ENCODE measurements at regions not wholly inside any gene's neighbourhood (a gene's known extent, or its start where the extent isn't known, plus 50 kb on each side); places are given as distances from the start of the nearest gene placed in this dataset.
A peak's percentile ranks its signal among the peaks of the same experiment; 100 is the strongest.

DNA sequence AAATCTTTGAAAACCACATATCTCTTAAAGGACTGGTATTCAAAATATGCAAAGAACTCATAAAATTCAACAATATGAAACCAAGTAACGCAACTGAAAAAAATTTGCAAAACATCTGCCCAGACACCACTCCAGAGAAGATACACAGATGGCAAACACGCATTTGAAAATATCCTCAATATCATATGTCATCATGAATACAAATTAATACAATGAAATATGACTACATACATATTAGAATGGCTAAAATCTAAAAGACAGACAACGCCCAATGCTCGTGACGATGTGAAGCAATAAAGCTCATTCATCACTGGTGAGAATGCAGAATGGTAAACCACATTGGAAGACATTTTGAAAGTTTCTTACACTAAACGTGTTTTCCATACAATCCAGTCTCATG, 770.1 kb upstream of the CELF2 start:
- H3K36me3 ChIP-seq (replicated peaks in 1 of 2; ENCODE audit: control insufficient read depth in 2 of 2, insufficient read depth in 2 of 2, low read length in 2 of 2), result no peaks in the 10 kb centered on the region
- H2BK5ac ChIP-seq (ENCODE audit: low read length), result no peak overlapping the region
- no peak overlapping the region for H3K27ac ChIP-seq (replicated peaks; ENCODE audit: low read length)
- H3K4ac ChIP-seq (ENCODE audit: low read length), result no peak overlapping the region
- H2BK120ac ChIP-seq (ENCODE audit: low read depth, low read length), result no peak overlapping the region
- no peak overlapping the region for H3K23ac ChIP-seq (ENCODE audit: low read depth, low read length, poor library complexity)
- no peak overlapping the region for H2BK15ac ChIP-seq (ENCODE audit: low read length)
- no peaks in the 10 kb centered on the region for H3K79me1 ChIP-seq (ENCODE audit: low read depth, low read length)
- no peak overlapping the region for H4K91ac ChIP-seq (ENCODE audit: low read depth, low read length, poor library complexity)
- H2BK12ac ChIP-seq (ENCODE audit: low read length), result no peak overlapping the region
- H3K18ac ChIP-seq (ENCODE audit: low read length), result no peak overlapping the region
- H3K4me2 ChIP-seq (ENCODE audit: insufficient read depth, low read length, poor library complexity, severe bottlenecking), result no peak overlapping the region
- WGBS, 2 donors (ENCODE audit: extremely low coverage in 2 of 2, insufficient read length in 2 of 2, insufficient replicate concordance in 1 of 2), result no CpG with 5 or more reads among the region's 6 CpGs
- H2AFZ ChIP-seq (ENCODE audit: low read length), result no peak overlapping the region
- H3K9ac ChIP-seq (ENCODE audit: low read depth, low read length, poor library complexity), result no peak overlapping the region
- no peaks in the 10 kb centered on the region for H3K27me3 ChIP-seq (ENCODE audit: control insufficient read depth in 3 of 3, insufficient read depth in 3 of 3, low read depth in 1 of 3, low read length in 3 of 3)
- H2AK5ac ChIP-seq (ENCODE audit: low read depth, low read length), result no peak overlapping the region
- H3K4me1 ChIP-seq (ENCODE audit: control insufficient read depth in 2 of 2, insufficient read depth in 1 of 2, low read depth in 1 of 2, low read length in 2 of 2), result no peaks in the 10 kb centered on the region
- DNase-seq (ENCODE audit: low spot score), result no peak
- no peak overlapping the region for H4K8ac ChIP-seq (ENCODE audit: low read depth, low read length)
- no peak overlapping the region for H3K14ac ChIP-seq (ENCODE audit: low read length)
- H3K9me3 ChIP-seq (replicated peaks in 1 of 2; ENCODE audit: control insufficient read depth in 2 of 2, insufficient read depth in 1 of 2, low read depth in 1 of 2, low read length in 2 of 2), result no peaks in the 10 kb centered on the region
- no peak overlapping the region for H3K4me3 ChIP-seq (ENCODE audit: low read length in 2 of 2)

DNA sequence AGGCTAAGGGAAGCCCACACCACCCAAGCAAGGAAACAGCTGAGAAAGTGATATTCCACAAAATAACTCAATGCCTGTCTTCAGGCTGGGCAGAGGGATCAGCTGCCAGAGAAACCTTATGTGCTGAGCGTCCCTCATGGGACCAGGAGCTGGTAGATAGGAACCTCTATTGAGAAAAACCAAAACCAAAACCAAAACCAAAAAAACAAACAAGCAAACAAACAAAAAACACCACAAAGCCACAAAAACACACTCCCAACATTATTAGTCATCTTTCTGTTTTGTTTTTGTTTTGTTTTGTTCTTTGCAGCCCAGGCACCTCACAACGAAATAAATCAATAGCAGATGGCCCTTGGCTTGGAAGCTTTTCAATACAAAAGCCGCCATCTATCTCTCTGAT, 760.8 kb upstream of the CELF2 start:
- Histone ChIP-seq H2BK120ac (ENCODE audit: low read depth, low read length) (no peak overlapping the region), H4K91ac (ENCODE audit: low read depth, low read length, poor library complexity) (no peak overlapping the region), H2BK12ac (ENCODE audit: low read length) (no peak overlapping the region), H3K79me1 (ENCODE audit: low read depth, low read length) (no peaks in the 10 kb centered on the region), H3K9me3 (replicated peaks in 1 of 2; ENCODE audit: control insufficient read depth in 2 of 2, insufficient read depth in 1 of 2, low read depth in 1 of 2, low read length in 2 of 2) (peaks cover 0 to 4% of the 10 kb centered on the region in 2 donors), H3K4ac (ENCODE audit: low read length) (no peak overlapping the region), H2AK5ac (ENCODE audit: low read depth, low read length) (no peak overlapping the region), H2BK5ac (ENCODE audit: low read length) (no peak overlapping the region), H3K36me3 (replicated peaks in 1 of 2; ENCODE audit: control insufficient read depth in 2 of 2, insufficient read depth in 2 of 2, low read length in 2 of 2) (no peaks in the 10 kb centered on the region), H3K4me2 (ENCODE audit: insufficient read depth, low read length, poor library complexity, severe bottlenecking) (no peak overlapping the region), H2BK15ac (ENCODE audit: low read length) (no peak overlapping the region), H4K8ac (ENCODE audit: low read depth, low read length) (no peak overlapping the region), H3K4me3 (ENCODE audit: low read length in 2 of 2) (no peak overlapping the region), H3K27me3 (ENCODE audit: control insufficient read depth in 3 of 3, insufficient read depth in 3 of 3, low read depth in 1 of 3, low read length in 3 of 3) (no peaks in the 10 kb centered on the region), H3K14ac (ENCODE audit: low read length) (no peak overlapping the region), H2AFZ (ENCODE audit: low read length) (peak overlapping the region; percentile 26), H3K4me1 (ENCODE audit: control insufficient read depth in 2 of 2, insufficient read depth in 1 of 2, low read depth in 1 of 2, low read length in 2 of 2) (no peaks in the 10 kb centered on the region), H3K27ac (replicated peaks; ENCODE audit: low read length) (no peak overlapping the region), H3K23ac (ENCODE audit: low read depth, low read length, poor library complexity) (no peak overlapping the region), H3K9ac (ENCODE audit: low read depth, low read length, poor library complexity) (no peak overlapping the region), H3K18ac (ENCODE audit: low read length) (no peak overlapping the region)
- DNase-seq (ENCODE audit: low spot score), result no peak
- WGBS, 2 donors (ENCODE audit: extremely low coverage in 2 of 2, insufficient read length in 2 of 2, insufficient replicate concordance in 1 of 2), result no CpG with 5 or more reads among the region's 3 CpGs

DNA sequence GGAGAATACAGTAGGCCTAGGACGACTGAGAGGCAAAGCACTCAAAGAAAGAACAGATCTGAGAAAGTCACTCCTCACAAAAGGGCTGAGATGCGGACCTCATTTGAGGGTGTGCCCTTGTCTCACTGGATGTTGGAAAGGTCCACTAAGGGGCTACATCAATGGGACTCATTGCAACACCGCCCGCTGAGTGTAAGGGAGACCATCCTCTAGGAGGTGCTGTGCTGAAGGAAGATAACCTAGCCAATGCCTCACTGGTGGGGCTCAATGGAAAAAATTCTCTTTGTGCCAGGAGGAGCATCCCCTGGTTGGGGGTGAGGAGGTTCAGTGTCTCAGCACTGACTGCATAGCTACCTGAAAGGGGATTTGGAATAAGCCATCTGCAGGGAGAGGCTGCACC, 758.7 kb upstream of the CELF2 start:
- Histone ChIP-seq H2BK12ac (ENCODE audit: low read length) (no peak overlapping the region), H3K23ac (ENCODE audit: low read depth, low read length, poor library complexity) (no peak overlapping the region), H2BK5ac (ENCODE audit: low read length) (no peak overlapping the region), H4K8ac (ENCODE audit: low read depth, low read length) (no peak overlapping the region), H3K14ac (ENCODE audit: low read length) (no peak overlapping the region), H3K4me1 (ENCODE audit: control insufficient read depth in 2 of 2, insufficient read depth in 1 of 2, low read depth in 1 of 2, low read length in 2 of 2) (no peaks in the 10 kb centered on the region), H3K18ac (ENCODE audit: low read length) (no peak overlapping the region), H2BK120ac (ENCODE audit: low read depth, low read length) (no peak overlapping the region), H3K79me1 (ENCODE audit: low read depth, low read length) (no peaks in the 10 kb centered on the region), H3K36me3 (replicated peaks in 1 of 2; ENCODE audit: control insufficient read depth in 2 of 2, insufficient read depth in 2 of 2, low read length in 2 of 2) (no peaks in the 10 kb centered on the region), H3K27me3 (ENCODE audit: control insufficient read depth in 3 of 3, insufficient read depth in 3 of 3, low read depth in 1 of 3, low read length in 3 of 3) (no peaks in the 10 kb centered on the region), H3K9ac (ENCODE audit: low read depth, low read length, poor library complexity) (no peak overlapping the region), H4K91ac (ENCODE audit: low read depth, low read length, poor library complexity) (no peak overlapping the region), H2AFZ (ENCODE audit: low read length) (no peak overlapping the region), H2AK5ac (ENCODE audit: low read depth, low read length) (no peak overlapping the region), H3K4me3 (ENCODE audit: low read length in 2 of 2) (no peak overlapping the region), H2BK15ac (ENCODE audit: low read length) (no peak overlapping the region), H3K27ac (replicated peaks; ENCODE audit: low read length) (no peak overlapping the region), H3K4me2 (ENCODE audit: insufficient read depth, low read length, poor library complexity, severe bottlenecking) (no peak overlapping the region), H3K9me3 (replicated peaks in 1 of 2; ENCODE audit: control insufficient read depth in 2 of 2, insufficient read depth in 1 of 2, low read depth in 1 of 2, low read length in 2 of 2) (peaks cover 0 to 4% of the 10 kb centered on the region in 2 donors), H3K4ac (ENCODE audit: low read length) (no peak overlapping the region)
- no peak for DNase-seq (ENCODE audit: low spot score)
- no CpG with 5 or more reads among the region's 4 CpGs for WGBS, 2 donors (ENCODE audit: extremely low coverage in 2 of 2, insufficient read length in 2 of 2, insufficient replicate concordance in 1 of 2)

DNA sequence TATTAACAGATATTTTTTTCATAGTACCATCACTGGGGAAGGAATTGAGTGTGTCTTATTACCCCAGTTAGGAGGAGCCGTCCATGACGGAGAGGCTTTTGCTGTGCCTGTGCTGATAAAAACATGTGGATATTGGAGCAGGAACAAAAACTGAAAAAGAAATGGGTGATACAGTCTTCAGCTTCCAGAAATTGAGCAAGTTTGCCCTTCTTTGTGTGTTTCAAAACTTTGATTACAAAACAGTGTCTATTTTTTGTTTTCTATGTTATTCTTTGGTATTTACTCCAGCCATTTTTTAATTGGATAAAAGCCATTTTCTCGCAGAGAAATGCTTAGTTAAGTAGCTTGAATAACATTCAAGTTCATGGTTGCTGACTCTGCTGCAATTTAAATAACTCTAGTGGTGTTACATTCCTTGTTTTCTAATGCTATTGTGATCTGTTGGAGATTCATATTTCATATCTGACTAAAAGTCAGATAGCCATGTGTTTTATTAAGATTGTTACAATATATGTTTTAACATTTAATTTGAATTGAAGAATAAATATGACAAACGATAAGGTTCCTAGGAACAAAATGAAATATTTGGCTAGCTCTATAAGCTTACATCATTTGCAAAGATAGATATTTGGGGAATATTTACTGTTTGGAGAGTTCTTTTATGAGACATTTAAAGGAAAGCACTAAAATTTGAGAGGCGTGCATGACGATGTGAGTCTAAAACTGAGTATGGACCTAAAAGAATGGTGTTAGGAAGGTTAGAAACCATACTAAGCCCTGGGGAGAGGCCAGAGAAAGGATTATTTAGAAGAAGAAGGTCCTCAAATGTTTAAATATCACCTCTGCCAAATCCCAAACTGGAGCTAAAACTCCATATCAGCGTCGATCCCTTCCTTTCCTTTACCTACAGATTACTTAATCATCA, 747.3 kb upstream of the CELF2 start:
- DNase-seq (ENCODE audit: low spot score), result no peak
- no peak overlapping the region for H3K4ac ChIP-seq (ENCODE audit: low read length)
- H3K27ac ChIP-seq (replicated peaks; ENCODE audit: low read length), result no peak overlapping the region
- H3K4me1 ChIP-seq (ENCODE audit: control insufficient read depth in 2 of 2, insufficient read depth in 1 of 2, low read depth in 1 of 2, low read length in 2 of 2), result no peaks in the 10 kb centered on the region
- no peak overlapping the region for H2AK5ac ChIP-seq (ENCODE audit: low read depth, low read length)
- H2BK120ac ChIP-seq (ENCODE audit: low read depth, low read length), result no peak overlapping the region
- H2BK12ac ChIP-seq (ENCODE audit: low read length), result no peak overlapping the region
- no peak overlapping the region for H3K4me2 ChIP-seq (ENCODE audit: insufficient read depth, low read length, poor library complexity, severe bottlenecking)
- no peaks in the 10 kb centered on the region for H3K36me3 ChIP-seq (replicated peaks in 1 of 2; ENCODE audit: control insufficient read depth in 2 of 2, insufficient read depth in 2 of 2, low read length in 2 of 2)
- WGBS, 2 donors (ENCODE audit: extremely low coverage in 2 of 2, insufficient read length in 2 of 2, insufficient replicate concordance in 1 of 2), result no CpG with 5 or more reads among the region's 8 CpGs
- no peak overlapping the region for H2BK15ac ChIP-seq (ENCODE audit: low read length)
- H3K23ac ChIP-seq (ENCODE audit: low read depth, low read length, poor library complexity), result no peak overlapping the region
- H3K9ac ChIP-seq (ENCODE audit: low read depth, low read length, poor library complexity), result no peak overlapping the region
- no peak overlapping the region for H2AFZ ChIP-seq (ENCODE audit: low read length)
- H2BK5ac ChIP-seq (ENCODE audit: low read length), result no peak overlapping the region
- peaks cover 0 to 2% of the 10 kb centered on the region in 2 donors for H3K9me3 ChIP-seq (replicated peaks in 1 of 2; ENCODE audit: control insufficient read depth in 2 of 2, insufficient read depth in 1 of 2, low read depth in 1 of 2, low read length in 2 of 2)
- H4K8ac ChIP-seq (ENCODE audit: low read depth, low read length), result no peak overlapping the region
- H3K14ac ChIP-seq (ENCODE audit: low read length), result no peak overlapping the region
- no peak overlapping the region for H3K18ac ChIP-seq (ENCODE audit: low read length)
- no peak overlapping the region for H3K4me3 ChIP-seq (ENCODE audit: low read length in 2 of 2)
- no peak overlapping the region for H4K91ac ChIP-seq (ENCODE audit: low read depth, low read length, poor library complexity)
- no peaks in the 10 kb centered on the region for H3K79me1 ChIP-seq (ENCODE audit: low read depth, low read length)
- H3K27me3 ChIP-seq (ENCODE audit: control insufficient read depth in 3 of 3, insufficient read depth in 3 of 3, low read depth in 1 of 3, low read length in 3 of 3), result peaks cover 0 to 3% (median 0%) of the 10 kb centered on the region in 3 experiments

All from neuronal stem cell (in vitro differentiated cells).